ENCODE measurements at regions not wholly inside any gene's neighbourhood (a gene's known extent, or its start where the extent isn't known, plus 50 kb on each side); places are given as distances from the start of the nearest gene placed in this dataset.
"Not testable (repeated sequence)": the region's sequence is repeated elsewhere in the genome, so short reads cannot be mapped to it uniquely, and the experiment has no call there.

GRCh38 chr4:66273110-66273509, 602.8 kb upstream of the EPHA5 start:
- no peak for TF ChIP-seq CTCF (conservative IDR thresholded peaks at IDR 0.05; ENCODE audit: low read length)
- no peak for TF ChIP-seq EZH2phosphoT487 (IDR thresholded peaks at IDR 0.05; ENCODE audit: borderline replicate concordance, low read depth, low read length)
- Histone ChIP-seq H2AFZ (ENCODE audit: low read length) (no peak overlapping the region), H3K4me3 (ENCODE audit: low read depth, low read length, poor library complexity, severe bottlenecking) (no peak overlapping the region), H3K4me2 (ENCODE audit: low read length) (no peak overlapping the region), H4K20me1 (ENCODE audit: insufficient read depth, low read length) (no peaks in the 10 kb centered on the region), H3K79me2 (ENCODE audit: insufficient read depth, low read depth, low read length) (no peaks in the 10 kb centered on the region), H3K9me3 (ENCODE audit: low read length) (no peaks in the 10 kb centered on the region), H3K9me2 (ENCODE audit: insufficient read depth, low read length) (no peaks in the 10 kb centered on the region), H3K4me1 (ENCODE audit: insufficient read depth, low read length, poor library complexity, severe bottlenecking) (no peaks in the 10 kb centered on the region), H3K27ac (ENCODE audit: low read depth, low read length, poor library complexity, severe bottlenecking) (no peak overlapping the region), H3K36me3 (ENCODE audit: insufficient read depth, low read length) (no peaks in the 10 kb centered on the region)
- POLR2A ChIA-PET = interaction anchor here (1.0 kb wide), 1 partner anchor 18 kb away, joined by 3 read pairs; no protein-coding TSS in a partner anchor
- CTCF ChIA-PET (ENCODE audit: unreplicated experiment) = no interaction called here
- BruUV-seq (replicated peaks) = no TSS peak
- intact Hi-C loops (cut with micrococcal nuclease; ENCODE audit: unreplicated experiment) = no loop called here
- DNase-seq (ENCODE audit: low spot score) = no peak

- CTCF ChIA-PET (ENCODE audit: unreplicated experiment); DNase-seq (ENCODE audit: low spot score); POLR2A ChIA-PET; BruUV-seq (replicated peaks); H3K36me3 ChIP-seq (ENCODE audit: insufficient read depth, low read length); H3K4me2 ChIP-seq (ENCODE audit: low read length); H3K79me2 ChIP-seq (ENCODE audit: insufficient read depth, low read depth, low read length); H3K27ac ChIP-seq (ENCODE audit: low read depth, low read length, poor library complexity, severe bottlenecking); H3K9me2 ChIP-seq (ENCODE audit: insufficient read depth, low read length); H3K9me3 ChIP-seq (ENCODE audit: low read length); H3K4me3 ChIP-seq (ENCODE audit: low read depth, low read length, poor library complexity, severe bottlenecking); H2AFZ ChIP-seq (ENCODE audit: low read length); intact Hi-C loops (cut with micrococcal nuclease; ENCODE audit: unreplicated experiment); H3K4me1 ChIP-seq (ENCODE audit: insufficient read depth, low read length, poor library complexity, severe bottlenecking); H4K20me1 ChIP-seq (ENCODE audit: insufficient read depth, low read length): not testable (repeated sequence)
Measured at GRCh38 chr4:66270356-66270755, 600.1 kb upstream of the EPHA5 start.

GRCh38 chr4:66266554-66266953, 596.3 kb upstream of the EPHA5 start:
- CTCF ChIA-PET (ENCODE audit: unreplicated experiment); H3K79me2 ChIP-seq (ENCODE audit: insufficient read depth, low read depth, low read length); H3K4me1 ChIP-seq (ENCODE audit: insufficient read depth, low read length, poor library complexity, severe bottlenecking); H4K20me1 ChIP-seq (ENCODE audit: insufficient read depth, low read length); H3K4me2 ChIP-seq (ENCODE audit: low read length); H3K9me3 ChIP-seq (ENCODE audit: low read length); H2AFZ ChIP-seq (ENCODE audit: low read length); H3K27ac ChIP-seq (ENCODE audit: low read depth, low read length, poor library complexity, severe bottlenecking); DNase-seq (ENCODE audit: low spot score); intact Hi-C loops (cut with micrococcal nuclease; ENCODE audit: unreplicated experiment); BruUV-seq (replicated peaks); POLR2A ChIA-PET; H3K36me3 ChIP-seq (ENCODE audit: insufficient read depth, low read length); H3K4me3 ChIP-seq (ENCODE audit: low read depth, low read length, poor library complexity, severe bottlenecking); H3K9me2 ChIP-seq (ENCODE audit: insufficient read depth, low read length): not testable (repeated sequence)

- no peak for DNase-seq (ENCODE audit: low spot score)
- H3K9me2 ChIP-seq (ENCODE audit: insufficient read depth, low read length) = no peaks in the 10 kb centered on the region
- no peaks in the 10 kb centered on the region for H4K20me1 ChIP-seq (ENCODE audit: insufficient read depth, low read length)
- H3K27ac ChIP-seq (ENCODE audit: low read depth, low read length, poor library complexity, severe bottlenecking) = no peak overlapping the region
- H3K4me2 ChIP-seq (ENCODE audit: low read length) = no peak overlapping the region
- no peaks in the 10 kb centered on the region for H3K4me1 ChIP-seq (ENCODE audit: insufficient read depth, low read length, poor library complexity, severe bottlenecking)
- POLR2A ChIA-PET = no interaction called here
- no peak overlapping the region for H2AFZ ChIP-seq (ENCODE audit: low read length)
- intact Hi-C loops (cut with micrococcal nuclease; ENCODE audit: unreplicated experiment) = no loop called here
- BruUV-seq (replicated peaks) = no TSS peak
- no peak for TF ChIP-seq EZH2phosphoT487 (IDR thresholded peaks at IDR 0.05; ENCODE audit: borderline replicate concordance, low read depth, low read length)
- no peak for TF ChIP-seq CTCF (conservative IDR thresholded peaks at IDR 0.05; ENCODE audit: low read length)
- no peaks in the 10 kb centered on the region for H3K36me3 ChIP-seq (ENCODE audit: insufficient read depth, low read length)
- H3K79me2 ChIP-seq (ENCODE audit: insufficient read depth, low read depth, low read length) = no peaks in the 10 kb centered on the region
- CTCF ChIA-PET (ENCODE audit: unreplicated experiment) = no interaction called here
- no peaks in the 10 kb centered on the region for H3K9me3 ChIP-seq (ENCODE audit: low read length)
- H3K4me3 ChIP-seq (ENCODE audit: low read depth, low read length, poor library complexity, severe bottlenecking) = no peak overlapping the region
Measured at GRCh38 chr4:66266035-66266434, 595.7 kb upstream of the EPHA5 start.

Measured in OCI-LY7 (cell line).